Fibroblast of skin of abdomen (primary cell): ENCODE measurements at regions not wholly inside any gene's neighbourhood (a gene's known extent, or its start where the extent isn't known, plus 50 kb on each side); places are given as distances from the start of the nearest gene placed in this dataset.
A peak's percentile ranks its signal among the peaks of the same experiment; 100 is the strongest.

Source experiments
- DNase-seq: peaks from one replicate; pipeline ENCODE4 v3.0.0-alpha.2; 2013

GRCh38 chr9:86407022-86407421, 52.8 kb upstream of the TUT7 start:
- DNase-seq: peak; percentile 45

GRCh38 chr9:86406366-86406765, 52.2 kb upstream of the TUT7 start:
- DNase-seq: peak; percentile 66

GRCh38 chr9:86405926-86406325, 51.7 kb upstream of the TUT7 start:
- peak; percentile 86 for DNase-seq

GRCh38 chr9:86405086-86405491, 50.9 kb upstream of the TUT7 start:
- DNase-seq: no peak
